Endodermal cell (in vitro differentiated cells): ENCODE measurements at regions not wholly inside any gene's neighbourhood (a gene's known extent, or its start where the extent isn't known, plus 50 kb on each side); places are given as distances from the start of the nearest gene placed in this dataset.

Source experiments
- DNase-seq: peaks from one replicate; pipeline ENCODE4 v3.0.0-alpha.2; 2017
- H3K27ac ChIP-seq: 2 replicates; pipeline ENCODE4 v1.5.1; 2013; ENCODE audit warnings: mild to moderate bottlenecking, low read depth, low read length, moderate library complexity
- H3K27me3 ChIP-seq: 2 replicates; pipeline ENCODE4 v1.6.1; 2013; ENCODE audit warnings: mild to moderate bottlenecking, low read length, moderate library complexity; ENCODE audit not compliant: insufficient read depth, control insufficient read depth, poor library complexity, severe bottlenecking
- H3K36me3 ChIP-seq: 2 replicates; pipeline ENCODE4 v1.7.0; 2013; ENCODE audit warnings: mild to moderate bottlenecking, low read length, moderate library complexity; ENCODE audit not compliant: control insufficient read depth, insufficient read depth
- H3K4me1 ChIP-seq: one replicate; pipeline ENCODE4 v1.7.0; 2013; ENCODE audit warnings: low read length; ENCODE audit not compliant: control insufficient read depth, insufficient read depth
- H3K4me3 ChIP-seq: 2 replicates; pipeline ENCODE4 v1.5.1; 2013; ENCODE audit warnings: mild to moderate bottlenecking, low read length, moderate library complexity
- H3K9ac ChIP-seq: 2 replicates; pipeline ENCODE4 v1.6.1; 2013; ENCODE audit warnings: mild to moderate bottlenecking, low read length, moderate library complexity; ENCODE audit not compliant: poor library complexity, severe bottlenecking; ENCODE audit errors: extremely low read depth
- H3K9me3 ChIP-seq: 2 replicates; pipeline ENCODE4 v1.6.1; 2013; ENCODE audit warnings: mild to moderate bottlenecking, low read length, moderate library complexity; ENCODE audit not compliant: control insufficient read depth
- H3K27ac Mint-ChIP-seq: 2 replicates; pipeline ENCODE4 v1.8.0; 2020; ENCODE audit warnings: mixed read lengths
- H3K27me3 Mint-ChIP-seq: 2 replicates; pipeline ENCODE4 v1.8.0; 2021; ENCODE audit warnings: mild to moderate bottlenecking, mixed read lengths; ENCODE audit not compliant: insufficient read depth
- H3K36me3 Mint-ChIP-seq: 2 replicates; pipeline ENCODE4 v1.8.0; 2020; ENCODE audit warnings: low read depth, mixed read lengths
- H3K4me1 Mint-ChIP-seq: 2 replicates; pipeline ENCODE4 v1.8.0; 2020; ENCODE audit warnings: mixed read lengths
- H3K4me3 Mint-ChIP-seq: 2 replicates; pipeline ENCODE4 v1.8.0; 2020; ENCODE audit warnings: mild to moderate bottlenecking, moderate library complexity, mixed read lengths
- H3K9me3 Mint-ChIP-seq: 2 replicates; pipeline ENCODE4 v1.8.0; 2020; ENCODE audit warnings: mild to moderate bottlenecking, mixed read lengths
- WGBS, 2 experiments: methylation state at CpG; one replicate each; pipeline versions ENCODE4 v1.1.5 to v1.1.7; 2013; ENCODE audit warnings: missing lambda C conversion rate in 2 of 2, mixed read lengths in 1 of 2; ENCODE audit not compliant: insufficient coverage in 1 of 2, insufficient read length in 1 of 2; 5-methylcytosine and 5-hydroxymethylcytosine counted together
- TF ChIP-seq, protein P1 (sequence below): fragments of 200-600 bp; sonication (generic); conservative IDR thresholded peaks from 2 replicates; pipeline ENCODE4 v1.5.0; 2021; ENCODE audit warnings: antibody characterized with exemption, mild to moderate bottlenecking

DNA sequence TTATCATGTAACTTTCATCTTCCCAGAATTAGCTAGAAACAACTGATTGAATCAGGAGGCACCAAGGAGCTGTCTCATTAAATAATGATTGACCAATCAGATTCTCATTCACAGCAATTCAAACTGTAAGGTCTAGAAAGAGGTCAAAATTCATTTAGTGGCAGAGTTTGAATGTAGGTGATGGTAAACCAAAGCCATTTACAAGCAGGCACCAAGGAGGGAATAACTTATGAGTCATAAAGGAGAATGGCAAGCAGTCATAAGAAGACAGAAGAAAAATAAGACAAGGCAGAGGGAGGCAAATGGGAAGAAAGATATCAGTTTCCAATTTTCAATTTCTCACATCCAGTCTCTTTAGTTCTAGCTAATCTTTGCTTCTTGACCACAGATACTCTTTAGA is 52.9 kb upstream of the DEFB112 start:
- Mint-ChIP-seq H3K27ac (no peak overlapping the region), H3K4me3 (no peak overlapping the region), H3K4me1 (peaks cover 13% of the 10 kb centered on the region), H3K9me3 (no peaks in the 10 kb centered on the region), H3K27me3 (no peaks in the 10 kb centered on the region), H3K36me3 (no peaks in the 10 kb centered on the region)
- no peak overlapping the region for H3K9ac ChIP-seq
- TF ChIP-seq, protein P1, sequence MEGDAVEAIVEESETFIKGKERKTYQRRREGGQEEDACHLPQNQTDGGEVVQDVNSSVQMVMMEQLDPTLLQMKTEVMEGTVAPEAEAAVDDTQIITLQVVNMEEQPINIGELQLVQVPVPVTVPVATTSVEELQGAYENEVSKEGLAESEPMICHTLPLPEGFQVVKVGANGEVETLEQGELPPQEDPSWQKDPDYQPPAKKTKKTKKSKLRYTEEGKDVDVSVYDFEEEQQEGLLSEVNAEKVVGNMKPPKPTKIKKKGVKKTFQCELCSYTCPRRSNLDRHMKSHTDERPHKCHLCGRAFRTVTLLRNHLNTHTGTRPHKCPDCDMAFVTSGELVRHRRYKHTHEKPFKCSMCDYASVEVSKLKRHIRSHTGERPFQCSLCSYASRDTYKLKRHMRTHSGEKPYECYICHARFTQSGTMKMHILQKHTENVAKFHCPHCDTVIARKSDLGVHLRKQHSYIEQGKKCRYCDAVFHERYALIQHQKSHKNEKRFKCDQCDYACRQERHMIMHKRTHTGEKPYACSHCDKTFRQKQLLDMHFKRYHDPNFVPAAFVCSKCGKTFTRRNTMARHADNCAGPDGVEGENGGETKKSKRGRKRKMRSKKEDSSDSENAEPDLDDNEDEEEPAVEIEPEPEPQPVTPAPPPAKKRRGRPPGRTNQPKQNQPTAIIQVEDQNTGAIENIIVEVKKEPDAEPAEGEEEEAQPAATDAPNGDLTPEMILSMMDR: no peak
- no peaks in the 10 kb centered on the region for H3K36me3 ChIP-seq
- no peak overlapping the region for H3K4me3 ChIP-seq
- H3K27ac ChIP-seq: no peak overlapping the region
- H3K9me3 ChIP-seq: no peaks in the 10 kb centered on the region
- DNase-seq: no peak
- H3K27me3 ChIP-seq: no peaks in the 10 kb centered on the region
- no peaks in the 10 kb centered on the region for H3K4me1 ChIP-seq

DNA sequence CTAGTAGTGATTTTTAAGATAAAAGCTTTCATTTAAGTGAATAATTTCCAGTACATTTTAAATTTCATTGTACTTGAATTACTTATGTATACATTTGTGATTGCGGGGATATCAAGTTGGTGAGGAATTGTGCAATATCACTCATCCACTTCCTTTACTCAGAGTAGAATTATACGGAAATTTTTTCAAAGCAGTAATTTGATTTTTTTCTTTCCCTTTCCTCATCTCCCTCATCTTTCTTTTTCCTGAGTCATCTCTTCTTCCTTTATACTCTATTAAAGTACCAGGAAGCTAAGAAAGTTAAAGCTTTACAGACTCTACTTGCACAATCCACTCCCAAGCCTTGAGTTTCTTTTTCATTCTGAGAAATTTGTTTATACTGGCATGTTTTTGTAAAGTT is 60.9 kb upstream of the DEFB112 start:
- Histone ChIP-seq H3K36me3 (no peaks in the 10 kb centered on the region), H3K4me3 (no peak overlapping the region), H3K9ac (no peak overlapping the region), H3K4me1 (no peaks in the 10 kb centered on the region), H3K9me3 (no peaks in the 10 kb centered on the region), H3K27me3 (no peaks in the 10 kb centered on the region), H3K27ac (no peak overlapping the region)
- H3K27ac Mint-ChIP-seq: no peak overlapping the region
- no peak overlapping the region for H3K4me3 Mint-ChIP-seq
- WGBS, 2 experiments: 100% methylated on average over 1 of the region's 2 CpGs
- no peak for DNase-seq
- peaks cover 7% of the 10 kb centered on the region for H3K4me1 Mint-ChIP-seq
- no peaks in the 10 kb centered on the region for H3K27me3 Mint-ChIP-seq
- no peaks in the 10 kb centered on the region for H3K9me3 Mint-ChIP-seq
- H3K36me3 Mint-ChIP-seq: no peaks in the 10 kb centered on the region
- TF ChIP-seq, protein P1: no peak

DNA sequence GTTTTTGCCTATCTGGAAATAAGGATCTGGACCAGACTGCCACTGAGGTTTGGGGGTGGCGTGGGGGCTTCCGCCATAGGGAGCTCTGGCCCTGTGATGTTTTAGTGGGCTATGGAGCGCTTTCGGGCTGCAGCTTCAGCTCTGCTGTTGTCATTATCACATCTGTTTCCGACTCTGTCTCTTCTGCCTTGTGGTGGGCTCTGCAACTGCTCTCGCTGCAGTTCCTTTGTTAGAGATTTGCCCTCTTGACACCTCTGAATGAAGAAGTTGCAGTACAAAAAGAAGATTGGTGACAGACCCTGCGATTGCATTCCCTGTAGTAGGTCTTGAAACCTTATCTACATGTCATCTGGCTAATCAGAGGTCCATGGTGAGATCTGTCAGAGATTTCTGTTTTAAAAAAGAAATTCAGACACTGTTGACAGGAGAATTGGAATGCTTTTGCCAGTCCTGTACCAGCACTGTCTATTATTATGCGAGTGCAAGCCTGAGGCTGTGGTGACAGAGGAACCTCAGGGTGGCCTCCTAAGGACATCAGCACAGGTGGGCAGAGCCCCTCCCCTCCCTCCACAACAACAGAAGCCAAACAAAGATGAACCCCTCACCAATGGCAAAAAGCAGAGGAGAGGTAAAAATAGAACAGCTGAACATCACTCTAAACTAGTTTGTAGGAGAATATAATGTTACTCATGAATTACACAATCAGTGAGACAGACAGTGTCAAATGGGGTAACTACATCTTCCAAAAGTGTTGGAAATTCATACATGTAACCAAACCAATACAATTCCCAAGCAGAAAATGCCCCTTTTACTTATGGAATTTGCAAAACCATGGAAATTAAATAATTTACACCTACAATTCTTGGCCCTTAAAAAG is 63.5 kb upstream of the DEFB112 start:
- H3K9me3 ChIP-seq: no peaks in the 10 kb centered on the region
- H3K9ac ChIP-seq: no peak overlapping the region
- 79% methylated on average over 6 to 8 of the region's 8 CpGs for whole genome bisulfite sequencing, 2 experiments
- H3K4me3 ChIP-seq: no peak overlapping the region
- Mint-ChIP-seq H3K36me3 (no peaks in the 10 kb centered on the region), H3K27me3 (no peaks in the 10 kb centered on the region), H3K4me1 (peaks cover 7% of the 10 kb centered on the region), H3K9me3 (no peaks in the 10 kb centered on the region), H3K4me3 (no peak overlapping the region), H3K27ac (no peak overlapping the region)
- H3K36me3 ChIP-seq: no peaks in the 10 kb centered on the region
- H3K27ac ChIP-seq: no peak overlapping the region
- no peaks in the 10 kb centered on the region for H3K27me3 ChIP-seq
- no peak for DNase-seq
- no peaks in the 10 kb centered on the region for H3K4me1 ChIP-seq
- TF ChIP-seq, protein P1: no peak
